HG03060 (cell line): ENCODE measurements at regions not wholly inside any gene's neighbourhood (a gene's known extent, or its start where the extent isn't known, plus 50 kb on each side); places are given as distances from the start of the nearest gene placed in this dataset.
"Not testable (repeated sequence)": the region's sequence is repeated elsewhere in the genome, so short reads cannot be mapped to it uniquely, and the experiment has no call there.

Source experiments
- ATAC-seq: cut with Tn5 transposase; IDR thresholded peaks from one replicate; pipeline ENCODE4 v1.9.1; 2021; ENCODE audit warnings: low read depth, moderate number of reproducible peaks; ENCODE audit not compliant: unreplicated experiment

DNA sequence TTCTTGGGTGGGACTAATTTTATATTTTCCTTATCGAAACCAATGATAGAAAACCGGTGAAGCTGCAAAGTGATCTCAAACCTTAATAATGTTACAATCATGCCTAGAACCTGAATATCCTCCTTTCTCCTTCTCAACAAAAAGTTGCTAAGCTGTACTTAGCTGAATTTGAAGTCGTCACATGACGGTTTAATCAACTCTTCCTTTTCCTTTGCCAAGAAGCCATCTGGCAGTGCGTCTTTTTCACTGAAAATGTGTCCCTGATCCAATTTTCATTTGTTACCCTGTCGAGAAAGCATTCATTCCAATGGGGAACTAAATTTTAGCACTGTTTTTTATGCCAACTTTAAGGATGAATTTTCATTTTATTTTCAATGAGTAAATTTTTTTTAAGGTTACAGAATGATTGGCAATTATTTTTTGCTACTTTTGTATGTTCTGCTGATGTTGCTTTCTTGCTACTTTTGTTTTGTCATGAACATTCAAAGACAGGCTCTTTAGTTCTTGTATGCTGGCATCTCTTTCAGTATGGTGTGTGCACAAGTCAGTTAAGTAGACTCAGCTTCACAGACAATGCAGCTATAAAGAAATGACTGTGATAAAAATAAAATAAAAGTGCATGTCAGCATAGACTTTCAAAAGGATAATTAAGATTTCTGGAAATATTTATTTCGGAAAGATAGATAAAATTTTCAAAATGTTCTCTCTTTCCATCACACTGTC is 980.0 kb downstream of the DNAJB9 start:
- no peak for ATAC-seq

DNA sequence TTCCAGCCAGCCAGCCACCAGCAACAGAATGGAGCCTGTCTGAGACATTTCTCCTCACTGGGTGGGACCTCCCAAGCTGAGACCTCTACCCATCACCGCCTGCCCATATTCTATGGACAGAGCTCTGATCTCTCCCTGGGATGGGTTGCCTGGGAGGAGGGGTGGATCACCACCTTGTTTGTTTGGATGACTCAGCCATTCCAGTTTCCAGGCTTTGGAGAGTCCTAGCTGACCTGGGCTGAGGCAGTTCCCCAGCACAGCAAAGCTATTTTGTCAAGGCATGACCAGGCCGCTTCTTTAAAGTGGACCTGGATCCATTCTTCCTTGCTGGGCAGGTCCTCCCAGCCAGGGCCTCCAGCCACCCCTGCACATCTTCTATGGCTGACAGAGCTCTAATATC is 982.3 kb downstream of the DNAJB9 start:
- no peak for ATAC-seq

- no peak for ATAC-seq
These were observed 1007.6 kb downstream of the DNAJB9 start for GRCh38 chr7:109577265-109577664.

- ATAC-seq: no peak
These were observed 1010.2 kb downstream of the DNAJB9 start for GRCh38 chr7:109579901-109580300.

DNA sequence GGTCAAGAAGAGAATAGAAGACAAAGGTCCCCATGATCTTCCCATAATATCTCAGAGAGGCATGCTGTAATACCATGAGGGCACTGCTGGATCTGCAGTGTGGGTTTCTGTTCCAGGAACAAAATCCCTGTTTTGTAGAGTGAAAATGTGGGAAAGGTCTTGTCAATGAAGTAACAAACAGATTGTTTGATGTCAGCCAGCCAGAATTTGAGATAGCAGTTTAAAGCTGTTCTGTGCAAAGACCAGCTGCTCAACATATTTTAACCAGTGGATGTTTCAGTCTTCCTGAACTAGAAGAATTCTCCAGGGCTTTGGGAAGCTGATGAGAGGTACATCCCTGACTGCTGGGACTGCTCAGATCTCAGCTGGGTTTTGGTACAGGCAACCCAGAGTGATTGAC is 1012.5 kb downstream of the DNAJB9 start:
- no peak for ATAC-seq

GRCh38 chr7:109596948-109597347 is 1027.3 kb downstream of the DNAJB9 start:
- ATAC-seq: not testable (repeated sequence)

- ATAC-seq: no peak
These were observed 1042.0 kb downstream of the DNAJB9 start for GRCh38 chr7:109611656-109612055.

DNA sequence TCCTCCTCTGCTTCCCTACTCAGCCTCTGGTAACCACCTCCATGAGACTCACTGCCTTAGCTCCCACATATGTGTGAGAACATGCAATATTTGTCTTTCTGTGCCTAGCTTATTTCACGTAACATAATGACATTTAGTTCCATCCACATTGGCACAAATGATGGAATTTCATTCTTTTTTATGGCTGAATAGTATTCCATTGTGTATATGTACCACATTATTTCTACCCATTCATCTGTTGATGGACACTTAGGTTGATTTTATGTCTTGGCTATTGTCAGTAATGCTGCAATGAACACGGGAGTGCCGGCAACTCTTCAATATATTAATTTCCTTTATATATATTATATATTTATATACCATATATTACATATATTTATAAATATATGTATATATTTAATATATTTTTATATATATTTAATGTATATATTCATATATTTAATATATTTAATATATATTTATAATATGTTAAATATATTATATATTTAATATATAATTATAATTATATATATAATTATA is 1046.9 kb downstream of the DNAJB9 start:
- ATAC-seq: no peak

GRCh38 chr7:109622320-109622719 is 1052.6 kb downstream of the DNAJB9 start:
- no peak for ATAC-seq

DNA sequence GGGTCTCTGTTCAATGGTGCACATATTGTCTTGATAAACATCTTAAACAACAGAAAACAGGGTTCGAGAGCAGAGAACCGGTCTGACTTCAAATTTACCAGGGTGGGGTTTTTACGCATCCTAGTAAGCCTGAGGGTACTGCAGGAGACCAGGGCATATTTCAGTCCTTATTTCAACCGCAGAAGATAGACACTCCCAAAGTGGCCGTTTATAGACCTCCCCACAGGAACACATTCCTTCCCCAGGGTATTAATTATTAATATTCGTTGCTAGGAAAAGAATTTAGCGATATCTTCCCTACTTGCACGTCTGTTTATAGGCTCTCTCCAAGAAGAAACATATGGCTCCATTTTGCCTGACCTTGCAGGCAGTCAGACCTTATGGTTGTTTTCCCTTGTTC is 1063.2 kb downstream of the DNAJB9 start:
- ATAC-seq: not testable (repeated sequence)

GRCh38 chr7:109635374-109635773 is 1065.7 kb downstream of the DNAJB9 start:
- no peak for ATAC-seq

DNA sequence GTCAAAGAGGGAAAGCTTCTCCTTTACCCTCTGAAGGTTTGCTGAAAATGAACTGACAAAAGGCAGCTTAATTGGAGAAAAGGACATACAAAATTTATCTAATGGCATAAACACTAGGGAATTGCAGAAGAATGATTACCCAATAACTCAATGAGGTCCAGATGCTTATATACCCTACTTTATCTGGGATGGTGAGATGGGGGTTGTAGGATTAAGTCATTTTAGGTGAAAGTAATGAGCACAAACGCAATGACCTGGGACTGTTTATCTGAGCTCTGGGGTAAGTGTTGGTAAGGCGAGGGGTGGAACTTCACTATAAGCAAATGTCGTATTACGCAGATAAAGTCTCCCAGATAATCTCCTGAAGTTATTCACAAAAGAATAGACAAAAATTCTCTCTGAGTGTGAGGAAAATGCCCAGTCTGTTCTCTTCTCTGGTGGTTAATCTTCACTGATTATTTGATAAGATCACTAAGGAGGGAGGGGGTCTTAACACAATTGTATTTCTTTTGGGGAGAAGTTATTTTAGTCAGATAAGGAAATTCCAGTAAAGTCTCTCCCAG is 1067.8 kb downstream of the DNAJB9 start:
- ATAC-seq: no peak

GRCh38 chr7:109638321-109638720 is 1068.6 kb downstream of the DNAJB9 start:
- ATAC-seq: no peak

GRCh38 chr7:109639561-109639960 is 1069.9 kb downstream of the DNAJB9 start:
- no peak for ATAC-seq

DNA sequence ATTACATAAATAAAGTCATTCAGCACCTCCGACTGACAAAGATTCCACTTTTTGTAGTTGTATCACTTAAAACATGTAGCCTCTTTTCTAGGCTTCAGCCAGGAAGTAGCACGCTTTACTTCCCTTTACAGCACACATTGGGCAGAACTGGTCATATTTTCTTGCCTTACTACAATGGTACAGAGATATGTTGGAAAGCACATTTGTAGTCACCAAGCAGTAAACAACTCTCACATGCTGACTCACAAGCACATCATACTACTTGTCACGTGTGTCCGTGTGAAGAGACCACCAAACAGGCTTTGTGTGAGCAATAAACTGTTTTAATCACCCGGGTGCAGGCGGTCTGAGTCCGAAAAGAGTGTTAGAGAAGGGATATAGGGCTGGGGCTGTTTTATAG is 1071.8 kb downstream of the DNAJB9 start:
- no peak for ATAC-seq

- no peak for ATAC-seq
These were observed 1076.5 kb downstream of the DNAJB9 start for GRCh38 chr7:109646124-109646523.

- not testable (repeated sequence) for ATAC-seq
These were observed 1076.9 kb downstream of the DNAJB9 start for GRCh38 chr7:109646594-109646993.

GRCh38 chr7:109647263-109647662 is 1077.6 kb downstream of the DNAJB9 start:
- not testable (repeated sequence) for ATAC-seq

- no peak for ATAC-seq
These were observed 1089.6 kb downstream of the DNAJB9 start for GRCh38 chr7:109659261-109659660.

DNA sequence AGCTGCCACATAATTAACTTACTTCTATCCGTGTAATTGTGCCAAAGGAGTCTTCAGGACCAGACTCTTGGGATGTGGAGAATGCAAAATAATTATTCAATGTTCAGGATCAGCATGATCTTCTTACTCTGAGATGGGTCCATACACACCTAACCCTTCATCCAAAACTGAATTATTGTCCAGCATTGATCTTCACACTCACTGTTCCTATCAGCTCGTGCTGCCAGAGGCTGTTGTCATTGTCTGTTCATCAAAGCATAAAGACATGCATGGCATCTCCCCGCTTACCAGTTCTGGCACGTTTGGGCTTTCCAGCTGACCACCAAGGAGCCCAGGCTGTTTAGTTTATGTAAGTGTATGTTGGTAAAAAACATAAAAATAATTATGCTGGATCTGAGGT is 1090.7 kb downstream of the DNAJB9 start:
- ATAC-seq: no peak

DNA sequence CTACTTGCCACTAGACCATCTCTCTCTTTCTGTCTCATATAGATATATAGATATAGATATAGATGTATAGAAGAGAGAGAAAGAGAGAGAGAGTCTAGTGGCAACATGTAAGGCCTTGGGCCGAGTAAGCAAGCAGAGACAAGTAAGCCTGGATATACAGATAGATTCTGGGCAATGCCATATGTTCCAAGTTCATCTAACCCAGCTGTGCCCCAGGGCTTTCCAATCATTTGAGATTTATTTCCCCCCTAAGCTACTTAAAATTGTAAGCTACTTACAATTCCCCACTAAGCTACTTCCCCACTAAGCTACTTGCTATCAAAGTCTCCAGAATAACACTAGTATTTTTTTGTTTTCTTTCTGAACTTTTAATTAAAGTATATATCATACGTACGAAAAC is 1094.1 kb downstream of the DNAJB9 start:
- no peak for ATAC-seq

- ATAC-seq: not testable (repeated sequence)
These were observed 1117.6 kb downstream of the DNAJB9 start for GRCh38 chr7:109687269-109687668.
